GM12872 (cell line): ENCODE measurements at regions not wholly inside any gene's neighbourhood (a gene's known extent, or its start where the extent isn't known, plus 50 kb on each side); places are given as distances from the start of the nearest gene placed in this dataset.

ENCODE experiments used
- TF ChIP-seq, protein P1 (sequence below): IDR thresholded peaks from 3 replicates; pipeline ENCODE4 v1.5.1; 2011; ENCODE audit warnings: low read depth, mild to moderate bottlenecking, low read length, moderate library complexity; ENCODE audit not compliant: insufficient read depth

DNA sequence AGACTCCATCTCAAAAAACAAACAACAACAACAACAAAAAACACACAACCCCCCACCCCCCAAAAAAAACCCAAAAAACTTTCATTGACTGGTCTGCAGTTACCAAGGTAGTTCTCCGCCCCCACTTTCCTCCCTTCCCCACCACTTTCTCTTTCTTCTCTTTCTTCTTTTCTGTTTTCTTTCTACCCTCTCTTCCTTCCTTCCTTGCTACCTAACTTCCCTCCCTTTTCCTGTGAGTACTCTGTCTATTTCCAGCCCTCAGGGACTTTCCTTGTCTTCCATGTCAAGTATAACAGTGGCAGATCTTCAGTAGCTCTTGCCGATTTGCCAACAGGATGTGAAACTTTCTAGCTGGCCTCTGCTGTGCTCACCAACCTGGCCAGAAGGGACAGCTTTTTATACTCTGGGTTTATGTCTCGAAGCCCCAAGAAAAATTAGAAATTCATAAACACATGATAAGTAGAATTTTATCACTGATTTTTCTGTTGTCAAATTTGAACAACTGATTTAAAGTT lies 399.5 kb downstream of the QKI start:
- TF ChIP-seq, protein P1, sequence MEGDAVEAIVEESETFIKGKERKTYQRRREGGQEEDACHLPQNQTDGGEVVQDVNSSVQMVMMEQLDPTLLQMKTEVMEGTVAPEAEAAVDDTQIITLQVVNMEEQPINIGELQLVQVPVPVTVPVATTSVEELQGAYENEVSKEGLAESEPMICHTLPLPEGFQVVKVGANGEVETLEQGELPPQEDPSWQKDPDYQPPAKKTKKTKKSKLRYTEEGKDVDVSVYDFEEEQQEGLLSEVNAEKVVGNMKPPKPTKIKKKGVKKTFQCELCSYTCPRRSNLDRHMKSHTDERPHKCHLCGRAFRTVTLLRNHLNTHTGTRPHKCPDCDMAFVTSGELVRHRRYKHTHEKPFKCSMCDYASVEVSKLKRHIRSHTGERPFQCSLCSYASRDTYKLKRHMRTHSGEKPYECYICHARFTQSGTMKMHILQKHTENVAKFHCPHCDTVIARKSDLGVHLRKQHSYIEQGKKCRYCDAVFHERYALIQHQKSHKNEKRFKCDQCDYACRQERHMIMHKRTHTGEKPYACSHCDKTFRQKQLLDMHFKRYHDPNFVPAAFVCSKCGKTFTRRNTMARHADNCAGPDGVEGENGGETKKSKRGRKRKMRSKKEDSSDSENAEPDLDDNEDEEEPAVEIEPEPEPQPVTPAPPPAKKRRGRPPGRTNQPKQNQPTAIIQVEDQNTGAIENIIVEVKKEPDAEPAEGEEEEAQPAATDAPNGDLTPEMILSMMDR = no peak

DNA sequence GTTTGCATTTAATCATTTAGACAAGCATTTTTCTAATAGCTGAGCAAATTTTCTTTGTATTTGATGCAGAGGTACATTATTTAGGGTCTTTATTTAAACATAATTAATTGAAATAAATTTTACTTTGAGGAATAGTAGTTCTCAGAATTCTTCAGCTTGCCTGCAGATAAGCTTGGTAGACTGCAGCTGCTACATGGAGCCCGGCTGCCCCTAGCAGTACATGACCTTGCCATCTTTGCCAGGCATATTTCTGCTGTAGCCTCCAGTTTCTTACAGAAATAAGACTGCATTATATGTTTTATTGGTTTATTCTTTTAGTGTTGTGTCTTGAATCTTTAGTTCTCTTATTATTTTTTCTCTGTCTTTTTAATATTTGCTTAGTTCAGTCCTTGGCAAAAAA lies 396.8 kb downstream of the QKI start:
- TF ChIP-seq, protein P1 = no peak

DNA sequence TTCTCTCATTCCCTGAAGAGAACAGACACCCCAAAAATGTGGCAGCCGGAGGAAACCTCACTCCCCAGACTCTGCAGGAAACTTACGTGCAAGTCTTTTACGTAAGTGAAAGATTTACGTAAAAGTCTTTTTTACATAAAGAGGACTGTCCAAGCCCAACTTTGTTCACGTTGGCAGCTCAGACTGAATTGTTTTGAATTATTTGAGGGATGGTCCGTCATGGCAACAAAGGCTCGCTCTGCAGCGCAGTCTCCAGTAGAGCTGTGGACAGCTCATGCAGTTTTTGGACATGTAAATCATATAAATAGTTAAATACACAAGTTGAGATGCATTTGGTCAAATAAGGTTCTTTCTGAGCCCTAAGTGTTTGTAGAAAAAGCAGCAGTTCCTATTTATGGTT lies 394.8 kb downstream of the QKI start:
- TF ChIP-seq, protein P1 = no peak

DNA sequence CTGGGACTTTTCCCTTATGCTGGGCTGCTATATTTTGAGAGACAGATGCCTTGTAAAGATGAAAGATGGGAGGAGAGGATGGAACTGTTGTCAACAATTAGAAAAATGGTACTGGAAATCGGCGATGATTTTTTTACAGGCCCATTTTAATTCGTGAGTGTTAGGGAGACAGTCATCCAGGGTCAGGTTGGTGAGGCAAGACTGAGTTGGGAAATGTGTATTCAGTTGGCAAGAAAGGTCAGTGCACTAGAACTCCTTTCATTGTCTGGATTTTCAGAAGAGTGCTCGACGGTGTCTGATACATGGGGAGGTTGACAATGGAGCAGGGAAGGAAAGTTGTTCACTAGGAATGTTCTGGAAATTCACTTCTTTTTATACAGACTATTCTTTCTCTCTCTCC lies 394.4 kb downstream of the QKI start:
- TF ChIP-seq, protein P1 = no peak

DNA sequence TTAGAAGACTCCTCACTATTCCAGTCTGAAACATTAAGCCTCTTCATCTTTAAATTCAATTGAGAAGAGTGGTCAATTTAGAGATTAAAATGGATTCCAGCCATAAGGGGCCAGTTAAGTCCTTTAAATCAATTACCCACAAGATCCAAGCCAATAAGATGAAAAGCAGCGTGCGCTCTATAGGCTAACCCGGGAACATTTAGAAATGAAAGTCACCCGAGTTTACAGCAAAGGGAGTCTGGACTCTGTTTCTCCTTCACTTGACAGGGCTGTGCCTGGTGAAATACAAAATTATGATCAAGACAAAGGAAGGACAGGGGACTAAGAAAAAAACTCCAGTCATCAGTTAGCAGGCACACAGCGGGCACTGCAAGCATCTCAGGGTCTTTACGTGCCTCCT lies 393.7 kb downstream of the QKI start:
- TF ChIP-seq, protein P1 = no peak

DNA sequence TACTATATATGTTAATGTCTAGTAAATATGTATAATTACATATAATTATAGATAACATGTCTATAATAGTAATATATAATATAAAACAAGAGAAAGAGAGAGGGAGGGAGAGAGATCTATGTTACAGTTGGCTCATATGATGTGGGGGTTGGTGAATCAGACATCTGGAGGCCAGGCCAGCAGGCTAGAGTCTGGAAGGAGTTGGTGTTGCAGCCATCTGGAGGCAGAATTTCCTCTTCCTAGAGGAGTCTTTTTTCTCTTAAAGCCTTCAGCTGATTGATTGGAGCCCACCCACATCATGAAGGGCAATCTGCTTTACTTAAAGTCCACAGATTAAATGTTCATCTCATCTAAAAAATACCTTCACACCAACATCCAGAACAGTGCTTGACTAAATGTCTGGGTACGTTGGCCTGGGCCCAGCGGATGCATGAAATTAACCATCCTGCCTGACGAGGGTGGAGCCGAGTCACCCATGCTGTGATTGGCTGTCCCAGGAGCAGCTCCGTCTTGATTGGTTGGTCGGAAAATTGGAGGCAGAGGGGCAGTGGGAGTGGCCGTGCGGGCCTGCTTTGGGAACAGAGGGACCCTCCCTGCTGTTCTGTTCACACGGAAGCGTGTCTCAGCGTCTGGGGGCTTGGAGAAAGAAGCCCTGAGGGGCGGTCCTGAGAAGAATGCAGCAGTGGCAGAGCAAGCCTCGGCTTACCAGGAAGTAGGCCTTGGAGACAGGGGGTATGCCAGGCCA lies 392.4 kb downstream of the QKI start:
- TF ChIP-seq, protein P1 = no peak

DNA sequence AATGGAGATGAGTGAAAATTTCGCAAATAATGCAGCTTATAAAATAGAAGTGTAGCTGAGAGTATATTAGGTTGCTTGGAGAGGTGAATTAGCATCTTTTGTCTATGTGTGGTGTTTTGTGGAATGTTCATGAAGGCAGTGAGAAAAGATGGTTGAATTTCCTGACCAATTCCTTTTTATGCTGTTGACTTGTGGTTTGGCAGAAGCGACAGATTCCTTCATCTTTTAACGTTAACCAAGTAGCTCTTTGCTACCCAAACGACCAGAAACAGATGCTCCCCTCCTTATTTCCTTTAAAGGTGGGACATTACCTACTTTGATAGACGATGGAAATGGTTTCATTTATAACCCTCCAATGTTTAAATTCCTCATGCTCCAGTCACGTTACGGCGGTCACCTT lies 390.5 kb downstream of the QKI start:
- TF ChIP-seq, protein P1 = no peak

DNA sequence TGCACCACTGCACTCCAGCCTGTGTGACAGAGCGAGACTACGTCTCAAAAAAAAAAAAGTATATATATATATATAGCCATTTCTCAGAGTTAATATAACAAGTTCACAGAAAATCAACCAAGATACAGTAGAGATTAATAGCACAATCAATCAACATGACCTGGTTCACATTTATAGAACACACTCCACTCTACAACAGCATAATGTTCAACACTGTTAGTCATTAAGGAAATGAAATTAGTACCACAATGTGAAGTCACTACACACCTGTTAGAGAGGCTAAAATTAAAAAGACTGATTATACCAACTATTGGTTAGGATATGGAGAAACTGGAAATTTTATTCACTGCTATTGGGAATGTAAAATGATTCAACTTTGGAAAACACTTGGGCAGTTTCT lies 387.7 kb downstream of the QKI start:
- TF ChIP-seq, protein P1 = no peak
